Heart left ventricle (tissue), 16 donors: ENCODE measurements at regions not wholly inside any gene's neighbourhood (a gene's known extent, or its start where the extent isn't known, plus 50 kb on each side); places are given as distances from the start of the nearest gene placed in this dataset.

Source experiments
- ATAC-seq, 4 donors: fragments of 200-7000 bp; cut with Tn5 transposase; one replicate each; pipeline ENCODE4 v1.9.1; 2020 to 2022; ENCODE audit warnings: moderate library complexity in 4 of 4, mild to moderate bottlenecking in 3 of 4, moderate number of reproducible peaks in 1 of 4
- DNase-seq, 5 donors: peaks; one replicate each; pipeline ENCODE4 v3.0.0-alpha.2; 2020
- H3K27ac ChIP-seq, 12 donors: fragments of 200-600 bp; sonication (generic) in 4 of 12; one replicate each; pipeline versions ENCODE4 v1.5.0 to v1.8.0; 2016 to 2022; ENCODE audit warnings: mild to moderate bottlenecking in 2 of 12
- H3K27me3 ChIP-seq, 9 donors: fragments of 200-600 bp; sonication (generic) in 2 of 9; one replicate each; pipeline versions ENCODE4 v1.5.1 to v1.8.0; 2016 to 2022; ENCODE audit warnings: mild to moderate bottlenecking in 3 of 9
- H3K36me3 ChIP-seq, 9 donors: fragments of 200-600 bp; sonication (generic) in 2 of 9; one replicate each; pipeline versions ENCODE4 v1.5.0 to v1.8.0; 2018 to 2022; ENCODE audit warnings: mild to moderate bottlenecking in 2 of 9
- H3K4me1 ChIP-seq, 12 donors: fragments of 200-600 bp; sonication (generic) in 4 of 12; one replicate each; pipeline versions ENCODE4 v1.5.0 to v1.8.0; 2016 to 2022; ENCODE audit warnings: mild to moderate bottlenecking in 3 of 12
- H3K4me3 ChIP-seq, 12 donors: fragments of 200-600 bp; sonication (generic) in 4 of 12; one replicate each; pipeline versions ENCODE4 v1.5.0 to v1.8.0; 2017 to 2022; ENCODE audit warnings: mild to moderate bottlenecking in 9 of 12, moderate library complexity in 4 of 12
- H3K9me3 ChIP-seq, 12 donors: fragments of 200-600 bp; sonication (generic) in 4 of 12; one replicate each; pipeline versions ENCODE4 v1.5.0 to v1.8.0; 2016 to 2022; ENCODE audit warnings: mild to moderate bottlenecking in 1 of 12
- POLR2A ChIP-seq, 2 donors: fragments of 450-650 bp; IDR thresholded peaks; one replicate each; pipeline ENCODE4 v1.6.1; 2017; ENCODE audit warnings: antibody characterized with exemption in 2 of 2, mild to moderate bottlenecking in 2 of 2, moderate library complexity in 2 of 2
- WGBS, 4 donors: extraction: QIAGEN DNeasy Blood & Tissue Kit in 2 of 4; methylation state at CpG; one replicate each; pipeline versions ENCODE4 v1.1.5 to v1.1.7; 2013 to 2018; 5-methylcytosine and 5-hydroxymethylcytosine counted together
- intact Hi-C, 10 donors: fragments of 100-400 bp; cut with DNase I; formaldehyde crosslinking; loops; one replicate each; pipeline versions ENCODE4 v1.11.1 to v1.14.2; 2022
- TF ChIP-seq, protein P1 (sequence below), 12 donors: fragments of 200-600 bp; sonication (generic) in 4 of 12; IDR thresholded peaks; one replicate each; pipeline versions ENCODE4 v1.5.0 to v1.8.0; 2018 to 2022; ENCODE audit warnings: antibody characterized with exemption in 12 of 12, mild to moderate bottlenecking in 5 of 12
- donor health status: ischemic (EF 13 %, LVEDD 7.1; RV severe dilation, severe dysfunction).
- donor health status: healthy with polysubstance abuse.
- donor health status: DM: no; HTN: yes; CAD: no.
- donor health status: DM: no; HTN: no; CAD: no.
- donor health status: ischemic (EF 25% LVEDD 6.9; RV normal size, moderate dysfunction).
- donor health status: ischemic (EF 25% LVEDD 5.7; RV mildly dilated, moderate dysfunction).
- donor health status: healthy.
- donor health status: DM: yes; HTN: yes; CAD: no.
- donor health status: ischemic (EF 35%, LVEDD 5.7; RV mildly dilated, moderate dysfunction).
- donor health status: nonischemic (EF 11% LVEDD 7.7; RV severe dilation, severe dysfunction).
- donor health status: DM: yes; HTN: yes; CAD: no.
- donor health status: PGD.
- donor health status: ischemic (EF 29% LVEDD 5.4; RV normal size, mild dysfunction).
- donor health status: nonischemic (EF 23%, LVEDD 6.1; RV moderate dilation, normal function).

GRCh38 chr7:152905949-152906348 is 146.4 kb downstream of the ACTR3B start:
- Histone ChIP-seq H3K4me1 (peaks cover 0 to 5% (median 0%) of the 10 kb centered on the region in 12 donors), H3K9me3 (no peaks in the 10 kb centered on the region), H3K27me3 (peaks cover 0 to 5% (median 0%) of the 10 kb centered on the region in 9 donors), H3K27ac (no peak overlapping the region), H3K36me3 (no peaks in the 10 kb centered on the region), H3K4me3 (no peak overlapping the region)
- intact Hi-C loops: no loop called here
- WGBS, 4 donors: 79 to 93% (median 84%) methylated on average over 2 of the region's 2 CpGs
- no peak for TF ChIP-seq POLR2A (IDR thresholded peaks at IDR 0.05)
- TF ChIP-seq, protein P1, sequence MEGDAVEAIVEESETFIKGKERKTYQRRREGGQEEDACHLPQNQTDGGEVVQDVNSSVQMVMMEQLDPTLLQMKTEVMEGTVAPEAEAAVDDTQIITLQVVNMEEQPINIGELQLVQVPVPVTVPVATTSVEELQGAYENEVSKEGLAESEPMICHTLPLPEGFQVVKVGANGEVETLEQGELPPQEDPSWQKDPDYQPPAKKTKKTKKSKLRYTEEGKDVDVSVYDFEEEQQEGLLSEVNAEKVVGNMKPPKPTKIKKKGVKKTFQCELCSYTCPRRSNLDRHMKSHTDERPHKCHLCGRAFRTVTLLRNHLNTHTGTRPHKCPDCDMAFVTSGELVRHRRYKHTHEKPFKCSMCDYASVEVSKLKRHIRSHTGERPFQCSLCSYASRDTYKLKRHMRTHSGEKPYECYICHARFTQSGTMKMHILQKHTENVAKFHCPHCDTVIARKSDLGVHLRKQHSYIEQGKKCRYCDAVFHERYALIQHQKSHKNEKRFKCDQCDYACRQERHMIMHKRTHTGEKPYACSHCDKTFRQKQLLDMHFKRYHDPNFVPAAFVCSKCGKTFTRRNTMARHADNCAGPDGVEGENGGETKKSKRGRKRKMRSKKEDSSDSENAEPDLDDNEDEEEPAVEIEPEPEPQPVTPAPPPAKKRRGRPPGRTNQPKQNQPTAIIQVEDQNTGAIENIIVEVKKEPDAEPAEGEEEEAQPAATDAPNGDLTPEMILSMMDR (IDR thresholded peaks at IDR 0.05): no peak
- ATAC-seq (no peak), DNase-seq (no peak)

GRCh38 chr7:152907042-152907761 is 147.7 kb downstream of the ACTR3B start:
- no peak for TF ChIP-seq POLR2A (IDR thresholded peaks at IDR 0.05)
- TF ChIP-seq, protein P1 (IDR thresholded peaks at IDR 0.05): no peak
- WGBS, 4 donors: 84 to 92% (median 87%) methylated on average over 11 of the region's 11 CpGs
- Histone ChIP-seq H3K27ac (no peak overlapping the region), H3K4me1 (peaks cover 0 to 5% (median 0%) of the 10 kb centered on the region in 12 donors), H3K27me3 (peaks cover 0 to 14% (median 0%) of the 10 kb centered on the region in 9 donors), H3K9me3 (no peaks in the 10 kb centered on the region), H3K36me3 (no peaks in the 10 kb centered on the region), H3K4me3 (no peak overlapping the region)
- intact Hi-C loops: no loop called here
- no peak for DNase-seq
- ATAC-seq: no peak

DNA sequence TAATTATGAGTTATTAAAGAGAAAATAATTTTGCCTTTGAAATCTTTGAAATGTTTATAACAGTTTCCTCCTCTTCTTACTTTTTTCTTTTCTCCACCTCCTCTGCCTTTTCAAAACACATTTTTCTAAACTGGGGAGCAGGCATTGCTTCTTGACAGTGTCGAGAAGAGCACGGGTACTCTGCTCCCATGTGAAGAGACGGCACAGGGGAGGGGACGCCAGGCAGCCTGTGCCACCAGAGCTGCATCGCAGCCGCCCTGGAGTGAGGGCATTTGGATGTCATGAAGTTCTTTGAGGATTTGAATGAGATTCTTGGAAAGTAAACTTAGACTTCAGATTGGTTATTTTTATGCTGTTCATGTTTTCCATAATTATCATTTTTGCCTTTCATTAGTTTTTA is 149.7 kb downstream of the ACTR3B start:
- 76 to 84% (median 80%) methylated on average over 6 of the region's 6 CpGs for WGBS, 4 donors
- DNase-seq (no peak), ATAC-seq (no peak)

More for the DNA sequence above, 149.7 kb downstream of the ACTR3B start:
- H3K27me3 ChIP-seq: peaks cover 0 to 14% (median 0%) of the 10 kb centered on the region in 9 donors
- TF ChIP-seq, protein P1 (IDR thresholded peaks at IDR 0.05): no peak
- TF ChIP-seq POLR2A (IDR thresholded peaks at IDR 0.05): no peak
- intact Hi-C loops: no loop called here
- H3K36me3 ChIP-seq: no peaks in the 10 kb centered on the region
- no peak overlapping the region for H3K27ac ChIP-seq
- H3K9me3 ChIP-seq: no peaks in the 10 kb centered on the region
- H3K4me3 ChIP-seq: no peak overlapping the region
- H3K4me1 ChIP-seq: peaks cover 0 to 5% (median 0%) of the 10 kb centered on the region in 12 donors
